Neural cell (in vitro differentiated cells): ENCODE measurements at regions not wholly inside any gene's neighbourhood (a gene's known extent, or its start where the extent isn't known, plus 50 kb on each side); places are given as distances from the start of the nearest gene placed in this dataset.
A peak's percentile ranks its signal among the peaks of the same experiment; 100 is the strongest.

Source experiments
- H2AFZ ChIP-seq: fragments of 200-600, 300-800 bp; sonication (generic), shearing (Covaris generic); 2 replicates; pipeline ENCODE4 v1.6.0; 2014; ENCODE audit warnings: low read depth, mild to moderate bottlenecking, antibody characterized with exemption, low read length, moderate library complexity
- H3F3A ChIP-seq: fragments of 200-600 bp; shearing (Covaris generic); 2 replicates; pipeline ENCODE4 v1.6.1; 2016; ENCODE audit warnings: mild to moderate bottlenecking, moderate library complexity, mixed read lengths, antibody characterized with exemption, low read length; ENCODE audit not compliant: insufficient read depth, poor library complexity, severe bottlenecking
- H3K27ac ChIP-seq: fragments of 200-600, 300-800 bp; sonication (generic), shearing (Covaris generic); 2 replicates; pipeline ENCODE4 v1.5.1; 2014; ENCODE audit warnings: mild to moderate bottlenecking, low read length, moderate library complexity
- H3K27me3 ChIP-seq: fragments of 300-800, 200-600 bp; sonication (generic), shearing (Covaris generic); 2 replicates; pipeline ENCODE4 v1.6.0; 2014; ENCODE audit warnings: mild to moderate bottlenecking, low read depth, low read length, moderate library complexity; ENCODE audit not compliant: insufficient read depth
- H3K36me3 ChIP-seq: fragments of 300-800, 200-600 bp; sonication (generic), shearing (Covaris generic); 2 replicates; pipeline ENCODE4 v1.5.1; 2014; ENCODE audit warnings: mild to moderate bottlenecking, antibody characterized with exemption, low read length, moderate library complexity; ENCODE audit not compliant: insufficient read depth
- H3K4me2 ChIP-seq: fragments of 300-800, 200-600 bp; sonication (generic), shearing (Covaris generic); 2 replicates; pipeline ENCODE4 v1.6.0; 2014; ENCODE audit warnings: mild to moderate bottlenecking, low read length
- H3K4me3 ChIP-seq: fragments of 300-800, 200-600 bp; sonication (generic), shearing (Covaris generic); 2 replicates; pipeline ENCODE4 v1.5.1; 2014; ENCODE audit warnings: mild to moderate bottlenecking, low read length, moderate library complexity
- H3K79me2 ChIP-seq: fragments of 200-600 bp; shearing (Covaris generic); replicated peaks from 2 replicates; pipeline ENCODE4 v1.6.0; 2014; ENCODE audit warnings: mild to moderate bottlenecking, low read length, moderate library complexity; ENCODE audit not compliant: insufficient read depth
- H3K9ac ChIP-seq: fragments of 300-800, 200-600 bp; sonication (generic), shearing (Covaris generic); 2 replicates; pipeline ENCODE4 v1.6.1; 2016; ENCODE audit warnings: mild to moderate bottlenecking, low read length, mixed read lengths
- H3K9me2 ChIP-seq: fragments of 200-600 bp; shearing (Covaris generic); 2 replicates; pipeline ENCODE4 v1.6.1; 2016; ENCODE audit warnings: mild to moderate bottlenecking, low read length, mixed read lengths; ENCODE audit not compliant: insufficient read depth
- H3K9me3 ChIP-seq: fragments of 200-600, 300-800 bp; sonication (generic), shearing (Covaris generic); 2 replicates; pipeline ENCODE4 v1.6.1; 2016; ENCODE audit warnings: mild to moderate bottlenecking, mixed run types, low read length, moderate library complexity, mixed read lengths
- H4K20me1 ChIP-seq: fragments of 200-600 bp; shearing (Covaris generic); 2 replicates; pipeline ENCODE4 v1.6.1; 2016; ENCODE audit warnings: mild to moderate bottlenecking, mixed run types; ENCODE audit not compliant: insufficient read depth
- CTCF ChIP-seq: fragments of 450-650 bp; IDR thresholded peaks from 2 replicates; pipeline ENCODE4 v1.5.1; 2014; ENCODE audit warnings: antibody characterized with exemption, mild to moderate bottlenecking, moderate library complexity; ENCODE audit not compliant: poor library complexity, severe bottlenecking
- EP300 ChIP-seq: fragments of 450-650 bp; conservative IDR thresholded peaks from 2 replicates; pipeline ENCODE4 v1.6.1; 2014; ENCODE audit warnings: antibody characterized with exemption, mild to moderate bottlenecking, moderate library complexity; ENCODE audit not compliant: poor library complexity, severe bottlenecking
- EZH2 ChIP-seq: fragments of 200-600, 300-800 bp; shearing (Covaris generic), sonication (generic); IDR thresholded peaks from 2 replicates; pipeline ENCODE4 v1.6.1; 2014; ENCODE audit warnings: antibody characterized with exemption, low read length, borderline replicate concordance, mild to moderate bottlenecking; ENCODE audit not compliant: insufficient read depth, poor library complexity, severe bottlenecking
- MXI1 ChIP-seq: fragments of 450-650 bp; conservative IDR thresholded peaks from 2 replicates; pipeline ENCODE4 v1.6.1; 2014; ENCODE audit warnings: antibody characterized with exemption, mild to moderate bottlenecking; ENCODE audit not compliant: poor library complexity, severe bottlenecking
- POLR2AphosphoS5 ChIP-seq: IDR thresholded peaks from 2 replicates; pipeline ENCODE4 v1.6.1; 2012
- RAD21 ChIP-seq: fragments of 450-650 bp; conservative IDR thresholded peaks from 2 replicates; pipeline ENCODE4 v1.6.1; 2014; ENCODE audit warnings: antibody characterized with exemption, mild to moderate bottlenecking, moderate library complexity
- REST ChIP-seq: IDR thresholded peaks from 2 replicates; pipeline ENCODE4 v1.6.1; 2012; ENCODE audit warnings: borderline replicate concordance
- SMC3 ChIP-seq: fragments of 450-650 bp; conservative IDR thresholded peaks from 2 replicates; pipeline ENCODE4 v1.6.1; 2014; ENCODE audit warnings: antibody characterized with exemption, mild to moderate bottlenecking, moderate library complexity; ENCODE audit not compliant: poor library complexity
- TAF1 ChIP-seq: IDR thresholded peaks from 2 replicates; pipeline ENCODE4 v1.6.1; 2012; ENCODE audit warnings: low read depth

- Histone ChIP-seq H3K9me2 (no peaks in the 10 kb centered on the region), H2AFZ (no peak overlapping the region), H3K4me2 (no peak overlapping the region), H3K4me3 (no peak overlapping the region), H3K79me2 (no peaks in the 10 kb centered on the region), H3K27ac (no peak overlapping the region), H3K36me3 (no peaks in the 10 kb centered on the region), H4K20me1 (no peaks in the 10 kb centered on the region), H3K27me3 (no peaks in the 10 kb centered on the region), H3F3A (no peaks in the 10 kb centered on the region), H3K9me3 (no peaks in the 10 kb centered on the region), H3K9ac (no peak overlapping the region)
- TF ChIP-seq SMC3 (no peak), RAD21 (no peak), REST (no peak), MXI1 (no peak), POLR2AphosphoS5 (no peak), TAF1 (no peak), EP300 (no peak), EZH2 (no peak), CTCF (no peak)
These were observed 636.1 kb downstream of the NR2F2 start for GRCh38 chr15:96966554-96966953.

- Histone ChIP-seq H3K4me3 (no peak overlapping the region), H3K27ac (no peak overlapping the region), H3K9me2 (no peaks in the 10 kb centered on the region), H2AFZ (no peak overlapping the region), H3K4me2 (no peak overlapping the region), H3K79me2 (no peaks in the 10 kb centered on the region), H3K9me3 (no peaks in the 10 kb centered on the region), H4K20me1 (no peaks in the 10 kb centered on the region), H3K9ac (no peak overlapping the region), H3K27me3 (no peaks in the 10 kb centered on the region), H3F3A (no peaks in the 10 kb centered on the region), H3K36me3 (no peaks in the 10 kb centered on the region)
- TF ChIP-seq RAD21 (no peak), REST (peak; percentile 72)
These were observed 639.5 kb downstream of the NR2F2 start for GRCh38 chr15:96969732-96970710.
